ENCODE measurements at regions not wholly inside any gene's neighbourhood (a gene's known extent, or its start where the extent isn't known, plus 50 kb on each side); places are given as distances from the start of the nearest gene placed in this dataset.

DNA sequence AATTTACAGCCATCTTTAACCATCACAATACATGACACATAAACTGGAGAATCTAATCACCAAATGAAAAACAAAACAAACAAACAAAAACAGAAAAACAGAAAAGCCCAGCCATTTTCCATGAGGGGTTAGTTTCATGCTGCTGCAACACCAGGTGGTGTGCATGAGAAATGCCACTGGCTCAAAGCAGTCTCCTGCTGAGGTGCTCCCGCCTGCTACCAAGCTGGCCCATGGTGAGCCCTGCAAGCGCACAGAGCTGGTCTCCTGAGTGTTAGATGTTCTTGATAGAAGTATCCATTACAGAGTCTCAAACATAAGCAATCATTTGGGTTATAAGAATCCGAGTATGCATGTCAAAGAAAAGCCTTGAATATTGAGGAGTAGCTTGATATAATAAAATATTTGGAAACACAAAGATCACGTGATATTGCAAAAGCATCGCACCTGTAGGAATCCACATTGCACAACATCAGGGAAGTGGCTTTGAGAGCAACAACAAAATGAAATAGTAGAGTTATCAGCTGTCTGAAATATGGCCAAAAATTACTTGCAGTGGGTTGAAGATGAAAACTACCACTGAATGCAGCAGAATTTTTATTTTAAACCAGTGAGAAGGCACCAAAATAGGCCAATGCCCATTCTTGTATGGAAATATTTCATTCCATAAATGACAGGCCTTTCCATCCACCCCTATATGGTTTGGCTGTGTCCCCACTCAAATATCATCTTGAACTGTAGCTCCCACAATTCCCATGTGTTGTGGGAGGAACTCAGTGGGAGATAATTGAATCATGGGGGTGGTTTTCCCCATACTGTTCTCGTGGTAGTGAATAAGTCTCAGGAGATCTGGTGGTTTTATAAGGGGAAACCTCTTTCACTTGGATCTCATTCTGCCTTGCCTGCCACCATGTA, 194.8 kb downstream of the SYK start:
- no peak overlapping the region for H2BK5ac ChIP-seq (ENCODE audit: low read depth, low read length)
- no peaks in the 10 kb centered on the region for H3K27me3 ChIP-seq (replicated peaks in 1 of 4; ENCODE audit: control insufficient read depth in 3 of 4, extremely low read depth in 1 of 4, insufficient read depth in 3 of 4, low read length in 3 of 4)
- TF ChIP-seq HDAC2 (IDR thresholded peaks at IDR 0.05; ENCODE audit: borderline replicate concordance in 1 of 2, low read depth in 2 of 2, low read length in 2 of 2) (0 out of 4 replicates have a peak, but pooled peaks of 1 of the 2 experiments have one; percentile 10), NRF1 (IDR thresholded peaks at IDR 0.05; ENCODE audit: low read depth, low read length) (no peak), TBP (IDR thresholded peaks at IDR 0.05; ENCODE audit: low read depth, low read length) (no peak), EP300 (IDR thresholded peaks at IDR 0.05; ENCODE audit: borderline replicate concordance in 1 of 2, low read depth in 2 of 2, low read length in 2 of 2) (no peak), GTF2F1 (IDR thresholded peaks at IDR 0.05; ENCODE audit: borderline replicate concordance, low read depth, low read length) (no peak), ZNF274 (IDR thresholded peaks at IDR 0.05; ENCODE audit: borderline replicate concordance, extremely low read depth, low read length) (no peak), SIN3A (conservative IDR thresholded peaks at IDR 0.05 in 1 of 2, IDR thresholded peaks at IDR 0.05 in 1 of 2; ENCODE audit: low read depth in 1 of 2, low read length in 2 of 2) (no peak), YY1 (IDR thresholded peaks at IDR 0.05; ENCODE audit: low read depth, low read length) (no peak)
- 89% methylated on average over 6 of the region's 6 CpGs; no CpG with 5 or more reads in 1 of the 2 experiments for WGBS, 2 experiments (ENCODE audit: extremely low coverage in 1 of 2, insufficient coverage in 1 of 2, insufficient read length in 1 of 2, insufficient replicate concordance in 2 of 2, low coverage in 1 of 2, low lambda C conversion rate in 2 of 2, missing lambda C conversion rate in 1 of 2)
- no peak overlapping the region for H3K9ac ChIP-seq (replicated peaks in 1 of 4; ENCODE audit: extremely low read depth in 1 of 4, low read depth in 3 of 4, low read length in 3 of 4)
- H3K4ac ChIP-seq (replicated peaks; ENCODE audit: insufficient read length, low read depth, low read length): no peak overlapping the region
- H3K4me1 ChIP-seq (replicated peaks in 1 of 4; ENCODE audit: control insufficient read depth in 3 of 4, insufficient read depth in 4 of 4, low read length in 3 of 4): peaks cover 2 to 7% (median 3%) of the 10 kb centered on the region in 4 experiments; a peak in 4 of 7 replicates
- POLR2A ChIA-PET (ENCODE audit: partially characterized antibody): no interaction called here
- H3K4me3 ChIP-seq (ENCODE audit: extremely low read depth in 1 of 4, insufficient read depth in 2 of 4, low read depth in 3 of 4, low read length in 4 of 4): no peak overlapping the region
- H2AK5ac ChIP-seq (ENCODE audit: low read depth, low read length): no peak overlapping the region
- peak overlapping the region in 1 of 2 experiments; percentile 28; a peak in 1 of 4 replicates for H3K4me2 ChIP-seq (ENCODE audit: insufficient read depth in 1 of 2, low read depth in 2 of 2, low read length in 2 of 2)
- CTCF ChIA-PET (ENCODE audit: partially characterized antibody): interaction anchor here (0.8 to 1.6 kb wide), 5 partner anchors 10 to 84 kb away, joined by 3 to 5 read pairs (median 4); no protein-coding TSS in a partner anchor
- H3K79me2 ChIP-seq (ENCODE audit: control insufficient read depth in 1 of 2, insufficient read depth in 2 of 2, low read length in 2 of 2): no peaks in the 10 kb centered on the region
- no peaks in the 10 kb centered on the region for H3K79me1 ChIP-seq (ENCODE audit: low read depth, low read length)
- DNase-seq (ENCODE audit: low read depth in 1 of 2, low spot score in 2 of 2) (no peak), FAIRE-seq (no peak)
- no peak overlapping the region for H3K56ac ChIP-seq (replicated peaks; ENCODE audit: insufficient read length, low read depth, low read length)
- no peak overlapping the region for H2BK20ac ChIP-seq (ENCODE audit: low read length)
- no peak overlapping the region for H2BK15ac ChIP-seq (ENCODE audit: low read length)
- no peak overlapping the region for H4K91ac ChIP-seq (replicated peaks; ENCODE audit: insufficient read length, low read length)
- H3K14ac ChIP-seq (ENCODE audit: insufficient read length): no peak overlapping the region
- no peaks in the 10 kb centered on the region for H3K9me3 ChIP-seq (ENCODE audit: insufficient read depth in 2 of 2, low read depth in 1 of 2, low read length in 1 of 2)
- H3K36me3 ChIP-seq (ENCODE audit: control insufficient read depth in 2 of 4, insufficient read depth in 4 of 4, low read length in 3 of 4): no peaks in the 10 kb centered on the region
- H4K5ac ChIP-seq (ENCODE audit: insufficient read length, low read depth, low read length): no peak overlapping the region
- H4K8ac ChIP-seq (ENCODE audit: extremely low read depth, insufficient read depth, low read length): no peak overlapping the region
- H3K27ac ChIP-seq (ENCODE audit: low read depth, low read length): no peak overlapping the region
- H2BK12ac ChIP-seq (ENCODE audit: low read depth, low read length): no peak overlapping the region
- no peak overlapping the region for H3K18ac ChIP-seq (ENCODE audit: extremely low read depth, low read length)
- H2BK120ac ChIP-seq (replicated peaks; ENCODE audit: low read depth, low read length): no peak overlapping the region
- H3K23me2 ChIP-seq (ENCODE audit: low read depth, low read length): no peaks in the 10 kb centered on the region; the same call in 1 of the 2 replicates
- no peaks in the 10 kb centered on the region for H4K20me1 ChIP-seq (replicated peaks in 1 of 2; ENCODE audit: control insufficient read depth in 1 of 2, insufficient read depth in 2 of 2, low read length in 2 of 2)
- H2AFZ ChIP-seq (ENCODE audit: low read length): no peak overlapping the region
- no peak overlapping the region for H3K23ac ChIP-seq (ENCODE audit: insufficient read length)
